SU-DHL-6 (cell line): ENCODE measurements at regions not wholly inside any gene's neighbourhood (a gene's known extent, or its start where the extent isn't known, plus 50 kb on each side); places are given as distances from the start of the nearest gene placed in this dataset.

Experiments
- EZH2phosphoT487 ChIP-seq: fragments of 200-600 bp; sonication (generic), shearing (Covaris generic); conservative IDR thresholded peaks from 2 replicates; pipeline ENCODE4 v1.6.1; 2018; ENCODE audit warnings: mild to moderate bottlenecking, antibody characterized with exemption, low read length, moderate library complexity, mixed read lengths
- TF ChIP-seq, protein P1 (sequence below): fragments of 200-600 bp; sonication (generic); IDR thresholded peaks from one replicate; pipeline ENCODE4 v1.5.1; 2017; ENCODE audit warnings: antibody characterized with exemption, mild to moderate bottlenecking, low read length, moderate library complexity; ENCODE audit not compliant: insufficient read depth, poor library complexity, severe bottlenecking

DNA sequence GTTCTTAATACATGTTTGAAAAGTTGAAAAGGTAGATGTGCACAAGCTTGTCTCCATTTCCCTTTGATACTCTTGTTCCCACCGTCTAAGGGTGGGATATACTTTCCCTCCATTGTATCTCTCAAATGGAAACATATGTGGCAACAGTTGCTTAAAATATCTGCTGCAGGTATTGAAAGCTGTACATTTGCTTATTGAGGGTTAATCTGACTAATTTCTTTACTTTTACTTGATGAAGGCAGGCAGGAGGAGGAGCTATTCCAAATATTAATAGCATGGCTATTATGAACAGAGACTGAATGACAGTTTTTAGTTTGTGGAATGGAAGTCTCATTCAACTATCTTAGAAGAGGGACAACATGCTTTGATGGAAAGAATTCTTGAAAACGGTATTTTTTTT is 103.8 kb downstream of the SLC10A2 start:
- TF ChIP-seq EZH2phosphoT487 = no peak
- TF ChIP-seq, protein P1, sequence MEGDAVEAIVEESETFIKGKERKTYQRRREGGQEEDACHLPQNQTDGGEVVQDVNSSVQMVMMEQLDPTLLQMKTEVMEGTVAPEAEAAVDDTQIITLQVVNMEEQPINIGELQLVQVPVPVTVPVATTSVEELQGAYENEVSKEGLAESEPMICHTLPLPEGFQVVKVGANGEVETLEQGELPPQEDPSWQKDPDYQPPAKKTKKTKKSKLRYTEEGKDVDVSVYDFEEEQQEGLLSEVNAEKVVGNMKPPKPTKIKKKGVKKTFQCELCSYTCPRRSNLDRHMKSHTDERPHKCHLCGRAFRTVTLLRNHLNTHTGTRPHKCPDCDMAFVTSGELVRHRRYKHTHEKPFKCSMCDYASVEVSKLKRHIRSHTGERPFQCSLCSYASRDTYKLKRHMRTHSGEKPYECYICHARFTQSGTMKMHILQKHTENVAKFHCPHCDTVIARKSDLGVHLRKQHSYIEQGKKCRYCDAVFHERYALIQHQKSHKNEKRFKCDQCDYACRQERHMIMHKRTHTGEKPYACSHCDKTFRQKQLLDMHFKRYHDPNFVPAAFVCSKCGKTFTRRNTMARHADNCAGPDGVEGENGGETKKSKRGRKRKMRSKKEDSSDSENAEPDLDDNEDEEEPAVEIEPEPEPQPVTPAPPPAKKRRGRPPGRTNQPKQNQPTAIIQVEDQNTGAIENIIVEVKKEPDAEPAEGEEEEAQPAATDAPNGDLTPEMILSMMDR = no peak
